Activated naive CD4-positive, alpha-beta T cell (primary cell): ENCODE measurements at regions not wholly inside any gene's neighbourhood (a gene's known extent, or its start where the extent isn't known, plus 50 kb on each side); places are given as distances from the start of the nearest gene placed in this dataset.

Source experiments
- DNase-seq, 4 experiments: peaks; one replicate each; lab custom pipeline; 2025; lab: John Stamatoyannopoulos, UW

DNA sequence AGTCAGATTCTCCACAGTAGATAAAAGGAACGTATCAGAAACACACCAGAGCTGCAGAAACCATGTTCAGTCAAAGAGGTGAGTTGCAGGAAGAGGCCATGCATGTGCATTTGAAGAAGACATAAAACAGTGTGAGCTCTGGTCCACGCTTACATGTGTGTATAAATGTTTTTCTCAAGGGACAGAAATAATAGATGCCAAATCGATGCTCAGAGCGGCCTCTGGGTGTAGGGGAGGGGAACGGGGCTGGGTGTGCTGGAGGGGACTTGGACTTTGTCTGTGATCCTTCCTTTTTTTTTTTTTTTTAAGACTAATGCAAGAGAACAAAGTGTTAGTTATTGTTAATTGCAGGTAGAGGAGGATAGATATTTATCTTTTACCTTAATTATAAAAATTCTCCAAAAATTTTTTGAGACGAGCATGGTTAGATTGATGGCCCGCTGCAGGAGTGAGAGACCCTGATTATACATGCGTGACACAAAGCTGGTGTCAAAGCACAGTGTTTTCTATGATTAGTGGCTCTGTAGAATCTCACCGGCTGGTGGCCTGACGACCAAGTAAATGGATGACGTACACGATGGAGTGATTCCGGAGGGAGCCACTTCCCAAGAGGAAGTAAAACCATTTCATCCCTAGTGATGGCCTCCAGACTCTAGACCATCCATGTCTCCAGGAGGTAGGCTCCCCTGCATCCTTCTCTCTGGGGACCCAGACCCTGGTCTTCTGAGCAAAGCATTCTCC lies 240.2 kb downstream of the ENGASE start:
- DNase-seq: no peak

DNA sequence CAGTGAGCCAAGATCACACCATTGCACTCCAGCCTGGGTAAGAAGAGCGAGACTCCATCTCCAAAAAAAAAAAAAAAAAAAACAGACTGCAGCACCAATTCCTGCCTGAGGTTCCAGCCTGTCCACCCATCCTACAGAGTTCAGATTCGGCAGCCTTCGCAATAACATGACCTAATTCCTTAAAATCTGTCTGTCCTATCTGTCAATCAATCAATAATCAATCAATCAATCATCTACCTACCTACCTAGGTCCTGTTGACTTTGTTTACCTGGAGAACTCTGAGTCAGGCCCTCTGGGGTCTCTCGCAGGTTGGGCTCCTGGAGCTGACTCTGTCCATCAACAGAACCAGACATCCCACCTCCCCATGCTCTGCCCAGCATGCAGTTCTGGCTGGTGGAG lies 236.7 kb downstream of the ENGASE start:
- no peak for DNase-seq

DNA sequence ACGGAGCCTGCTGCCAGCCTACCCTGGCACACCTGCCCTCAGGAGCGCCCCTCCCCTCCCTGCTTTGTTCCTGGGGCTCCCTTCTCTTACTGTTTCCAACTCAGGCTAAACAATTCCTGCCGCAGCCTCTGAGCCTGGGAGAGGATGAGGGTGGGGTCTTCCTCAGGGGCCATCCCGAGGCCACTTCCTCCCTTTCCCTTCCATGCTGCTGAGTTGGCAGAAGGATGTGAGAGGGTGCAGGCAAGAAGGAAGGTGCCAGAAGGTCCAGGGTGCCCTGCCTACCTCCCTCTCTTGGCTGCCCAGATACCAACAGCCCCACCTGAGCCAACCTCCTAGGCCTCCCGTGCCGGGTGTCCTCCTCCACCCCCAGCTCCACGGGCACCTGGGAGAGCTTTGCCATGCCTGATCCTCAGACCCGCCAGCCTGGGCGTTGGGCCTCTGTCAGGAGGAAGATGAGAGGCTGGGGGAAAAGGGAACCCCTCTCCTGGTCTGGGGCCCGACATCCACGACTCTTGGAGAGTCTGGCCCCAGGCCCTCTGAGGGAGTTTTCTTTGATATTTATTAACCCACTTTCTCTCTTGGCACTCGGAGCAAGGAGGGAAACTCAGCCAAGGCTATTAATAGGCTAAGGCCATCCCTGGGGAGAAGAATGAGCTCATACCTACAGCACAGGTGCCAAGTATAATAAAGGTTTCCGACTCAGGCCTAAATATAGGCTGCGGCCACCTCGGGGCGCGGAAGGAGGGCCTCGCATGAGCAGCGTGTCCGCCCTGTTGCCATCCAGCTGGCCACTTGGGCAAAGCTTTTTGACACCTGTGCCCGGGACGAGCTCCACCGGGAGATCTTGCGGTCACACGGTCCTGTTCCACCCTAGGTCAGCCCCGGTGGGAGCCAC lies 232.0 kb downstream of the ENGASE start:
- DNase-seq: no peak

DNA sequence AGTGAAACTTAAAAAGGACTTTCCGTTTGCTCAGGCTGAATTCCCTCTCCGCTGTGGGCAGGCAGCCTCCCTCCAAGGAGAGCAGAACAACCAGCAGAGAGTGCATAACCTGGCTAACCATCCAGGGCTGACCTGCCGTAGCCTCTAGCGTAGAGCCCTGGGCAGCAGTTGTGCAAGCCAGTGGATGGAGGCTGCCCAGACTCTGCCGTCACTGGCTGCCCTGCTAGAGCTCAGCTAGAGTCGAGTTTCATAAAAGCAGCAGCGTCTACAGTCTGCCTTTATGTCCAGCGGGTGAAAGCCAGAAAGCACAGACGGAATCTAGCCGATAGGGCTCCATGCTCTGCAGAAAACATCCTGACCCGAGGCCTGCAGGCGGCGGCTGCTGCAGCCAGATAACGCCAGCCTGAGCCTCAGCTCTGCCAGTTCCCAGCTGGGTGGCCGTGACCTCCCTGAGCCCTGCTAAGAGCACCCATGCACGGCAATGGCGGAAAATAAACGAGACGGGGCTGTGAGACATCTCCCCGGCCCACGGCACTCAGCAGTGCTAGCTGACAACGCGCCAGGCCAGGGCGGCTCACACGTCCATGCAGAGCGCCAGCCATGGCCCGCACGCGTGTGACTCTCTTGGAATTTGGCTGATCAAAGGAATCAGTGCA lies 231.3 kb downstream of the ENGASE start:
- no peak for DNase-seq

DNA sequence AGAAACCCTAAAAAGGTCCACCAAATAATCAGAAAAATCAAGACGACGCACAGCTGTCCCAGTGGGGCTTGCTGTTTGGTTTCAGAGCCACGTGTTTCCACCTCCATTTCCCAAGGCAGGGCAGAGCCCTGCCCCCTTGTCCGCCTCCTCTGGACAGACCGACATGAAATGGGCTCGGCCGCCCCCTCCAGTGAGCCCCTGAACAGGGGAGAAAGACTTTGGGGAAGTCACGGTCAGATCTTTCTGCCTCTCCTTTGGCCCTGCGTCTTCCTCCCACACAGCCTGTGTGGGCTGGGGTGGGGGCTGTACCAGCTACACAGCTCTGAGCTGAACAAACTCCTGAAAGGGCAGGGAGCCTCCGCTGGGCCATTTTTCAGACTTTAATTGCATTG lies 230.7 kb downstream of the ENGASE start:
- no peak for DNase-seq

DNA sequence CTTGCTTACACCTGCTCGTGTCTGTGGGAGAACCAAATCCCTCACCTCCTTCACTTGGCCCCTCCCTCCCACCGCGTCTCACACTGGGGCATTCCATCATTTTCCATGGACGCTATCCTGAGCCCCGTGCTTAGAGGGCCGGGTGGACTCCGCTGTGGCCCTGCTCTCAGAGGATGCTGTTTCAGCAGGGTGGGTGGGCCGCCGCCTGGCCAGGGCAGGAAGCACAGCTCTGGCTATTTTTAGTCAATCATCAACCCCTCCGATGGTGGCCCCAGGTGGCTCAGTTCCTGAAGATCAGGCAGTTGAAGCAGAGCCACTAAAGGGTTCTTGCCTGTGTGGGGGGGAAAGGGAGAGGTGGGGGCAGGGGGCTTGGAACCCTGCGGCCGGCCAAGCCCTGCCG lies 230.3 kb downstream of the ENGASE start:
- no peak for DNase-seq

DNA sequence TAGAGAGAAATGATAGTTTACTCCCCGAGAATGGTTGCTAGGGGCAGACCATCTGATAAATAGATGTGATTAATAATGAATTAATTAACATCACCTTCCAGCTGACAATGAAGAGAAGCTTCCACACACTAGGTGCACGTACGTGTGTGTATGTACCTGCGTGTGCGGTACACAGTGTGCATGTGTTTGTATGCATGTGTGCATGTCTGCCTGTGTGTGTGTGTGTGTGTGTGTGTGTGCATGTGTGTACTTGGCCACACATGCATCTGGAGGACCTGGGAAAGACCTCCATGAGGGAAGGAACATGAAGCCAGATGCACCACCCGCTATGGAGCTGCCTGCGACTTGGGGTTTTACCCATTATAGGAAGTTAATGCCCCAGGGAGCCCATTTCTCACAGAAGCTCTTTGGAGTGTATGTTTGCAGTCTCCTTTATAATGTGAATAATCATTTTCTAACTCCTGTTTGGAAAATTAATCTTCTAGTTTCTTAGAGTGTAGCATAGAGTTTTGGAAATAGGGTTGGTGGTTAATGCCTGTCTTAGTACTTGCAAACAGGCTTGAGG lies 229.1 kb downstream of the ENGASE start:
- no peak for DNase-seq

DNA sequence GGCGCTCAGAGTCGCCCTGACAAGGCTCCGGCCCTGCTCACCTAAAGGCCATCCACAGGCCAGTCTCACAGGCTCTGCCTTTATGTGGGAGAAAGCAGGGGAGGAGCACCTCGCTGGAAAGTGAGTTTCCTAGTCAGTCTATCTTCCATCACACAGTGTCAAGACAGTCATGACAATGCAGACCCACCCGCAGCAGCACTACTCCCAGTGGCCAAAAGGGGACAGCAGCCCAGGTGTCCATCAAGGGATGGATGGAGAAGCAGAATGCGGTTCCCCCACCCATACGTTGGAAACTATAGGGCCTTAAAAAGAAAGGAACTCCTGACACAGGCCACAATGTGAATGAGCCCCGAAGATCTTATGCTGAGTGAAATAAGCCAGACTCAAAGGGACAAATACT lies 226.8 kb downstream of the ENGASE start:
- no peak for DNase-seq

DNA sequence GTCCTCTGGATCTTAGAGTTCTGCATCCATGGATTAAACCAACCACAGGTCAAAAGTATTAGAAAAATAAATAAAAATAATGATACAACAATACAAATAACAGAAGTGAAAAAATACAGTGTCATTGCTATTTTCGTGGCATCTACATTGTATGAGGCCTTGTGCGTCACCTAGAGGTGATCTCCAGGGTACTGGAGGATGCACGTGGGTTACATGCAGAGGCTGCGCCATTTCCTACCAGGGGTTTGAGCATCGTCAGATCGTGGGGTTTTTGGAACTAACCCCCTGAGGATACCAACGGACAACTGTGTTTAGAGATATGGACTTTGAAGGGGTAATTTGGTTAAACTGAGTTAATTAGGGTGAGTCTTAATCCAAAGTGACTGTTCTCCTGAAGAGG lies 224.7 kb downstream of the ENGASE start:
- DNase-seq: no peak

DNA sequence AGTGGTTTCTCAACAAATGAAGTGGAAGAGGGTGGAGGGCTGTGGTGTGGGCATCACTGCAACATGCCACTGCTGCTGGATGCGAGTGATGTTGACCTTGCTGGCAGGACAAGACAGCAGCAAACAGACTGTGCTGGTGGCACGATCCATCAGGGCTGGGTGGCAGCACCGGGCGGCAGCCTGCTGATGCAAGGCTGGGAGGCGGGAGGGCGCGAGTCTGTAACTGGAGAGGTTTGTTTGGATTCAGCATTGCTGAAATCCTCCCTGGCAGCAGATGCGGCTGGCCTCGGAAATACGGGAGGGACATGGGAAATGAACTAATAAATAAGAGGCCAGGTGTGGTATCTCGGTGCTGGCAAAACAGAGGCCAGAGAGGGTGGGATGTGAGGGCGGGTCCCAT lies 224.2 kb downstream of the ENGASE start:
- DNase-seq: no peak

DNA sequence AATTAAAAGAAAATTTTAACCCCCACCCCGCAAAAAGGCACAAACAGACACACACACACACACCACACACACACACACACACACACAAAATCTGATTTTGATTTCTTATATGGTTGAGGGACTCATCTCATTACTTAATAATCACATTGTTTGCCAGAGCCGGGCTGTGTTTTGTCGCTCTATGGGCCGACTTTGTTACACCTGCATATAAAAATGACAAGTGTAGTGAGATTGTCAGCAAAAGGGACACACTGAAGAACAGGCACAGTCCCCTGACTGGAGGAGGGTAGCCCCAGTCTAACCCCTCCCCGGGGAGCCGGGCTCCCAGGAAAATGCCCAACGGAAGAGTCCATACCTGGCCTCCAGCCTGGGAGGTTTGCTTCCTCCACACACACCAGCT lies 221.6 kb downstream of the ENGASE start:
- DNase-seq: no peak

DNA sequence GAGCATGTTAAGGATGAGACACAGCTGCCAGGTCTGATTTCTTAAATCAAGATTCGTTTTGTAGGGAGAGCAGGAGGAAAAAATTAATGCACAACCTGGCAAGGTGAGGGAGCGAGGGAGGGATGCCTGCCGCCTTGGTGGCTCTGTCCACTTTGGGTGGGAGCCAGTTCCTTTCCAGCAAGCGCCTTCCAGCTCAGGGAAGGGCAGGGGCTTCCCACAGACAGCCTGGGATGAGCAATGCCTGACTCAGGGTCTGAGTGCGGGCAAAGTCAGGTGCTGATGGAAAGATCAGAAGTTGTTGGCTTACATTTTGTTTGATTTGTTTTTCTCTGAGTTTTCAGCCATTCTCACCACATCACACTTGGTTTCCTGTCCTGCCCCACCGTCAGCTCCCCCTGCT lies 220.7 kb downstream of the ENGASE start:
- no peak for DNase-seq

DNA sequence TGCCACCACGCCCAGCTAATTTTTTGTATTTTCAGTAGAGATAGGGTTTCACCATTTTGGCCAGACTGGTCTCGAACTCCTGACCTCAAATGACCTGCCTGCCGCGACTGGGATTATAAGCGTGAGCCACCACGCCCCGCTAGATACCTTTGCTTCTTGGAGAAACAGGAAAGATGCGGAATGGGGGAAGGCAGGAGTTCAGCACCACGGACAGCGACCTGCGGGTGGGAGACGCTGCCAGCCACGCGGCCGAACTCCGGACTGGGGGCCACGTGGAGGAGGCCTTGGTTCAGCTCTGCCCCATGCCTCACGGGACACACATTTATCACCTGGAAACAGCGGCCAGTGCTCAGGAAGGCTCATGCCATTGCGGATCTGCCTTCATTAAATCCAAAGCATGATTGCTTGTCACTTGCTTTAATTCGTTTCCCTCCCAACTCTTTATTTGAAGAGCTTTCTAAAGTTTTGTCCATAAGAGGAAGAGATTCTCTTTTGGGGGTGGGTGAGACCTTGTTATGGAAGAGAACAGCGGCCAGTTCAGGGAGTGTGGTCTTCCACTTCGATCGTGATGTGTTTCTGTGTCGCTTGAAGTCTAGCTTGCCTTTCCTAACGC lies 219.9 kb downstream of the ENGASE start:
- peak in 2 of 4 experiments; percentile 5 to 17 for DNase-seq

DNA sequence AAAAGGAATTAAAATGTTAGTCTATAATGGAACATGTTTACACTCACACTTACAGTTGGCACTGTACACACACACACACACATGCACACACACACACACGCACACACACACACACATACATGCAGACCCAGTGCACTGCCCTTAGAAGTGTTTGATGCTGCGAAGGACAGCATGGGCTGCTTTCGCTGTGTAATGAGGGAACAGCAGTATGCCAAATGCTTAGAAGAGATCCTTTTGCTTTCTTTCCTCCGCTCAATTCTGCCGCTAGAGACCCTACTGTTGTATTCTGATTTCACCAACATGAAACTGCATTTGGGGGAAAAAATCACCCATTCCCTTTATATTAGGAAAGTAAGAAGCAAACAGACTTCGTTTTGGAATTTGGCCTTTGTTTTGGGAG lies 217.9 kb downstream of the ENGASE start:
- DNase-seq: no peak

DNA sequence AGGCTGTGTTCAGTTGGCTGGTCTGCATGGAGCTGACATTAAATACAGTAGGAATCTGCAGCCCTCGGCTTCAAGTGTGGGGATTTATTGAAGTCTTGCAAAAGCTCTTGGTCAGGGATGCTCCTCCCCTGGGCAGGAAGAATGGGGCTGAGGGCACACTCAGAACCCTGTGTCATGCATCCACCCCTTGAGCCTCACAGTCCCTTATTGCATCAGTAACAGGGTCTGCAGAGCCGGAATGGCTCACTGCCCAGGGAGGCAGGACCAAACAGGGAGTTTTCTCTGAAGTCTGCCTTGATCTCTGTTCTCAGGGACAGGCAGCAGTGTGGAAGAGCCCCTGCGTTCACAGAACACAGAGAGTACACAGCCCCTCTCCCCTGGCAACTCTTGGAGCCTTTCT lies 216.8 kb downstream of the ENGASE start:
- DNase-seq: no peak

DNA sequence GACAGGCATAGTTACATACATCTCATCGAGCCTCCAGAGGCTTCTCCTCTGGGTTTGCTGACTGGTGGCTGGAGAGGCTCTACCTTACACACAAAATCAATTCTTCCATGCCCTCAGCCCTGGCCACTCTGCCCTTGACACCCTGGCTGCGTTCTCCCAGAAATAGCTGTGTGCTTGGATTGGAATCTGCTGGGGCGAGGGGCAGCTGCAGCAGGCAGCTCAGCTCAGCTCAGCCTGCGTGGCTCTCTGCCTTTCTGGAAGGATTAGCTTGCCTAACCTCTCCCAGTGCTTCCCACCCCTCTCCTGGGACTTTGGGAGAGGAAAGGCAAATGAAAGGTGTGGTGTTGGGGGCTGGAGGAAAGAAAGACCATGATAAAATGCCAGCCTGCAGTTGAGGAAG lies 216.1 kb downstream of the ENGASE start:
- no peak for DNase-seq

DNA sequence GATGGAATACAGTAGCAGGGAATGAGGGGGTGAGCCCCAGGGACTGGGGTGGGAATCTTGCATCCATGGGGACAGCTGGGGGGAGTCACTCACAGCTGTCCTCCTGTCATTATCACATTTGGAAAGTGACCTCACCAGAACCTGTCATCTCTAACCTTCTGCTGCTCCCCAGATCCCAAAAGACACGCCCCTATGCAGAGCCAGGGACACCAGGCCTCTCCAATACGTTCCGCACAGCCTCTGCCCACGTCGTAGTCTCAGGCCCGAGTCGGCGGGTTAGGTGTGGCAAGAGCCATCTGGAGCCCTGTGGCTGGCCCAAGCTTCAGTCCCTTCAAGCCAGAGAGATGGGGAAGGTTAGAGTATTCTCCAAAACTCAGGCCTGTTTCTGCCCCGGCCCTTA lies 214.3 kb downstream of the ENGASE start:
- DNase-seq: no peak

DNA sequence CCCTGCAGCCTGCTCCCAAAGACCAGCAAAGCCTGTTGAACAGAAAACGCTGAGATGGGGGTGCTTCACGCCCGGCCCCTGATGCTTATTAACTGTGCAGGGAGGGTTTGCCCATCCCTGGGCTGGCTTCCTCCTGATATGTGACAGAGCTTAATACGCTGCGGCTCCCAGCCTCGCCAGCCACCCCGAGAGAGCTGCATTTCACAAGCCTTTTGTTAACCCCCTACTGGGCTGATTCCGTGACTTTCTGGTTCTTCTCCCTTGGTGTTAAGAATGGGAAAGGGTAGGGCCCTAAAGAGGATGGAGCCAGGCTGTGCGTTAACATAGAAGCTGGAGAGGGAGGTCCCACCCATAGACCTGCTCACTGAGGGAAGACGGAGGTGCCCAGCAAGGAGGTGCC lies 211.8 kb downstream of the ENGASE start:
- no peak for DNase-seq

DNA sequence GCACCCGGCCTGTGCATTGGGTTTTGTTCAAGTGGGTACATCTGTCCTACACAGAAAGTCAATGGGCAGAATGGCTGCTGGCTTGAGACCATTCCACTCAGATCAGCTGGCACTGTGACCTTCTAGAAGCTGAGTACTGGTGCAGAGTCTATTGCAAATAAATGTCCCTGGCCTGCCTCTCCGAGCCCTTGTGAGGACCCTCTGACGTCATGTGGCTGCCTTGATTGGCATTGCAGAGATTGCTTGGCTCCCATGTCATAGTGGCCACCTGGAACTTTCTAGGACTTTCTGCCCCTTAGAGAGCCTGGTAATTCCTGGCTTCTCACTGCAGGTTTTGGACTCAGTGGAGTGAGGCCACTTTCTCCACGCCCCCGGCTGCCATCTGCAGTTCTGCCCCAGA lies 211.3 kb downstream of the ENGASE start:
- DNase-seq: no peak

DNA sequence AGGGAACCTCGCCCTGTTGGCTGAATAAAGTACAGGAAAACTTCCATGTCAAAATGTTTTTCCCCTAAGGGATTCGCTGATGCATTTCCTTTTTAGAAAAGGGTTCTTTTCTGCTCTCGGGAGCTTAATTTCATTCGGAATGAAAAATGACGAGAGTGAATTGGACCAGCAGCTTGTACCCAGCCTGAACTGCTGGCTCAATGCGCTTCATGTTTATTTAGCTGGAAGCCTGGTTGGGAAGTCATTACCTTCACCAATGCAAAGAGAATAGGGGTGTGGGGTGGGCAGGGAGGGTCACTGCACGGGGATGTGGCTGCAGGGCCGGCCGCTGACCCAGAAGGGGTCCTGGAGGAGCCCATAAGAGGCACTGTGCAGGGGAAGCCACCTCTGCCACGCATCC lies 207.7 kb downstream of the ENGASE start:
- DNase-seq: no peak

DNA sequence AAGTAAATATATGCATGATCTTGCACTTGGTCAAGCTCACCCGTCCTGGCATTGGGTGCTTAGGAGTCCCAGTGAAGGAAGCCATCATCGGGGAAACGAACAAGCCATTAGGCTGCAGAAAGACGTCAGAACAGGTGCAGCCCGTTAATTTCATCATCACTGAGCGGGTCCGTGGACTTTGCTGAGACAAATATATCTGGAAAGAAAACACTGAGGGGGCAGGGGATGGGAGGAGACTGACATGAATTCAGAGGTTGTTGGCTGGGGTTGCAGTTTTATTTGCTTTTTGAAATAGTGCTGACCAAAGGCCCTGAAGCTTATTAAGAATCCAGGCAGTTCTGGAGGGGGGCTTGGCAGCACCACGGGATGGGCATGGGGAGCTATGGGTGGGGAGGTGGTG lies 207.2 kb downstream of the ENGASE start:
- DNase-seq: no peak

DNA sequence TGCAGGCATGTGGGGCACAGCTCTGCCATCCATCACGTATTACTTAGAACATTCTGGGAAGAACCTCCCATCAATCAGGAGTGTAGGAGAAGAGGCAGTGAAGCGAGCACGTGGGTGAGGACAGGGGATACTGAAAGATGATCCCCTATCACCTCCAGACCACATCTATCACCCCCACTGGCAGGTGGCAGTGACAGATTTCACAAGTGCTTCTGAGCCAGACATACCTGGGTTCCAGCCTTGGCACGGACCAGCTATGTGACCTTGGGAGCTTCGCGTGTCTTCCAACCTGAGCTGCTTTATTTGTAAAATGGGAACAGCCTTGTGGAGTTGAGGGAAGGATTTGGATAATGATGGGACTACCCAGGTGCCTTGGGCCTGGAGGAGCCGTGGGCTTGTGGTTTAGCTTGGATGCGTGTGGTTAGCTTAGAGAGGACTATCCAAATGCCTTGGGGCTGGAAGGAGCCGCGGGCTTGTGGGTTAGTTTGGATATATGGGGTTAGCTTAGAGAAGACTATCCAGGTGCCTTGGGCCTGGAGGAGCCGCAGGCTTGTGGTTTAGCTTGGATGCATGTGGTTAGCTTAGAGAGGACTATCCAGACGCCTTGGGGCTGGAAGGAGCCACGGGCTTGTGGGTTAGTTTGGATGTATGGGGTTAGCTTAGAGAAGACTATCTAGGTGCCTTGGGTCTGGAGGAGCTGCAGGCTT lies 206.4 kb downstream of the ENGASE start:
- no peak for DNase-seq
